ENCODE measurements at regions not wholly inside any gene's neighbourhood (a gene's known extent, or its start where the extent isn't known, plus 50 kb on each side); places are given as distances from the start of the nearest gene placed in this dataset.

- TF ChIP-seq, protein P1, sequence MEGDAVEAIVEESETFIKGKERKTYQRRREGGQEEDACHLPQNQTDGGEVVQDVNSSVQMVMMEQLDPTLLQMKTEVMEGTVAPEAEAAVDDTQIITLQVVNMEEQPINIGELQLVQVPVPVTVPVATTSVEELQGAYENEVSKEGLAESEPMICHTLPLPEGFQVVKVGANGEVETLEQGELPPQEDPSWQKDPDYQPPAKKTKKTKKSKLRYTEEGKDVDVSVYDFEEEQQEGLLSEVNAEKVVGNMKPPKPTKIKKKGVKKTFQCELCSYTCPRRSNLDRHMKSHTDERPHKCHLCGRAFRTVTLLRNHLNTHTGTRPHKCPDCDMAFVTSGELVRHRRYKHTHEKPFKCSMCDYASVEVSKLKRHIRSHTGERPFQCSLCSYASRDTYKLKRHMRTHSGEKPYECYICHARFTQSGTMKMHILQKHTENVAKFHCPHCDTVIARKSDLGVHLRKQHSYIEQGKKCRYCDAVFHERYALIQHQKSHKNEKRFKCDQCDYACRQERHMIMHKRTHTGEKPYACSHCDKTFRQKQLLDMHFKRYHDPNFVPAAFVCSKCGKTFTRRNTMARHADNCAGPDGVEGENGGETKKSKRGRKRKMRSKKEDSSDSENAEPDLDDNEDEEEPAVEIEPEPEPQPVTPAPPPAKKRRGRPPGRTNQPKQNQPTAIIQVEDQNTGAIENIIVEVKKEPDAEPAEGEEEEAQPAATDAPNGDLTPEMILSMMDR (IDR thresholded peaks at IDR 0.05; ENCODE audit: low read depth, low read length), result no peak
- TF ChIP-seq EZH2phosphoT487 (IDR thresholded peaks at IDR 0.05; ENCODE audit: low read depth), result no peak
Observed at GRCh38 chr17:68700421-68700820, 99.3 kb upstream of the FAM20A start.

Data from OCI-LY3 (cell line).